ENCODE measurements at regions not wholly inside any gene's neighbourhood (a gene's known extent, or its start where the extent isn't known, plus 50 kb on each side); places are given as distances from the start of the nearest gene placed in this dataset.

DNA sequence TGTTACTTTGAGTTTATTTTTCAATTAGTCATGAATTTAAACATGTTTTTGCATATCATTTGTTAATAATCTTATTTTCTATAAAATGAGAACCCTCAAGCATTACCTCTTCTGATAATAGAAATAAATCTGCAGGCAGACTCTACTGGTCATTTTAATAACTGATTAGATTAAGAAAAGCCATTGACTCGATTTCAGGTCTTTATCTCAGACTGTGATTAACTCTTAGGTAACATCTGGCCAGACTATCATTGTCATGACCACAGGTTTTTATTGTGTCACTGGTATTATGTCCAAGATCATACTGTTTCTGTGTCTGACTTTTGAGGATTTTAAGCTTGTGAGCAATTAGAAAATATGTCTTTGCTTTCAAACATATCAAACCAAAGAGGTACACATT is 83.6 kb upstream of the SLC13A1 start:
- TF ChIP-seq, protein P1, sequence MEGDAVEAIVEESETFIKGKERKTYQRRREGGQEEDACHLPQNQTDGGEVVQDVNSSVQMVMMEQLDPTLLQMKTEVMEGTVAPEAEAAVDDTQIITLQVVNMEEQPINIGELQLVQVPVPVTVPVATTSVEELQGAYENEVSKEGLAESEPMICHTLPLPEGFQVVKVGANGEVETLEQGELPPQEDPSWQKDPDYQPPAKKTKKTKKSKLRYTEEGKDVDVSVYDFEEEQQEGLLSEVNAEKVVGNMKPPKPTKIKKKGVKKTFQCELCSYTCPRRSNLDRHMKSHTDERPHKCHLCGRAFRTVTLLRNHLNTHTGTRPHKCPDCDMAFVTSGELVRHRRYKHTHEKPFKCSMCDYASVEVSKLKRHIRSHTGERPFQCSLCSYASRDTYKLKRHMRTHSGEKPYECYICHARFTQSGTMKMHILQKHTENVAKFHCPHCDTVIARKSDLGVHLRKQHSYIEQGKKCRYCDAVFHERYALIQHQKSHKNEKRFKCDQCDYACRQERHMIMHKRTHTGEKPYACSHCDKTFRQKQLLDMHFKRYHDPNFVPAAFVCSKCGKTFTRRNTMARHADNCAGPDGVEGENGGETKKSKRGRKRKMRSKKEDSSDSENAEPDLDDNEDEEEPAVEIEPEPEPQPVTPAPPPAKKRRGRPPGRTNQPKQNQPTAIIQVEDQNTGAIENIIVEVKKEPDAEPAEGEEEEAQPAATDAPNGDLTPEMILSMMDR (IDR thresholded peaks at IDR 0.05) = no peak
- Mint-ChIP-seq H3K36me3 (no peaks in the 10 kb centered on the region), H3K4me1 (no peaks in the 10 kb centered on the region), H3K27ac (no peak overlapping the region), H3K27me3 (ENCODE audit: low read depth in 3 of 3) (no peaks in the 10 kb centered on the region), H3K9me3 (peaks cover 0 to 5% (median 2%) of the 10 kb centered on the region in 7 donors), H3K4me3 (no peak overlapping the region)
- H3K9me3 ChIP-seq (replicated peaks in 1 of 2; ENCODE audit: control insufficient read depth in 1 of 2, insufficient read depth in 1 of 2, low read length in 2 of 2) = no peaks in the 10 kb centered on the region
- WGBS (ENCODE audit: insufficient coverage) = 67% methylated on average over 1 of the region's 1 CpG
- no peaks in the 10 kb centered on the region for H3K36me3 ChIP-seq (replicated peaks in 1 of 2; ENCODE audit: control insufficient read depth in 1 of 2, insufficient read depth in 2 of 2, low read length in 2 of 2)
- no peak overlapping the region for H3K27ac ChIP-seq (ENCODE audit: low read depth in 1 of 2, low read length in 2 of 2)
- DNase-seq = no peak
- H3K27me3 ChIP-seq (ENCODE audit: control insufficient read depth in 2 of 2, insufficient read depth in 2 of 2, low read length in 2 of 2) = no peaks in the 10 kb centered on the region
- intact Hi-C loops (cut with micrococcal nuclease) = no loop called here
- H3K4me1 ChIP-seq (ENCODE audit: control insufficient read depth in 1 of 2, insufficient read depth in 2 of 2, low read length in 2 of 2) = no peaks in the 10 kb centered on the region
- H2AFZ ChIP-seq (ENCODE audit: insufficient read depth, low read depth, low read length, poor library complexity, severe bottlenecking) = no peak overlapping the region
- no peak overlapping the region for H3K4me2 ChIP-seq (replicated peaks; ENCODE audit: extremely low read depth, low read length, poor library complexity, severe bottlenecking)
- H3K4me3 ChIP-seq (replicated peaks in 1 of 3; ENCODE audit: low read depth in 2 of 3, low read length in 3 of 3) = no peak overlapping the region
- no peaks in the 10 kb centered on the region for H4K20me1 ChIP-seq (ENCODE audit: insufficient read depth, low read length)
- no peaks in the 10 kb centered on the region for H3K79me2 ChIP-seq (ENCODE audit: insufficient read depth, low read length)
- H3K9ac ChIP-seq (ENCODE audit: insufficient read depth, low read length, poor library complexity, severe bottlenecking) = no peak overlapping the region

DNA sequence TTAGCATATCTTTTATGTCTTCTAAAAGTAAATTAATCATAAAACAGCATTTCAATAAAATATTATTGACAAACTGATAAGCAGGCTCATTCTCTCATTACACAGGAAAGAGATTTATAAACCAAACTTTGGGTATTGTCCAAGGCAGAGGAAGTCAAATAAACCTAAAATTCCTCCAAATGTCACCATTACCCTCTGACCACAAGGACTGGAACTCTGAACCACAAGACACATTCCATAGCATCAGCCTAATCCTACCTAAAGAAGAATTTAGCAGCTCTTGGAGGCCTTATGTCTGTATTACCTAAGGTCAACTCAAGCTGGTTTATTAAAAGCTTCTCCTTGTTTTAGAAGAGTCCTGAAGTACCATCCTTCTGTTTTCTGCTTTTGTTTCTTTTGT is 82.4 kb upstream of the SLC13A1 start:
- TF ChIP-seq, protein P1 (IDR thresholded peaks at IDR 0.05) = no peak
- H3K79me2 ChIP-seq (ENCODE audit: insufficient read depth, low read length) = no peaks in the 10 kb centered on the region
- no peak overlapping the region for H3K4me2 ChIP-seq (replicated peaks; ENCODE audit: extremely low read depth, low read length, poor library complexity, severe bottlenecking)
- no peaks in the 10 kb centered on the region for H3K4me1 Mint-ChIP-seq
- H3K9me3 ChIP-seq (replicated peaks in 1 of 2; ENCODE audit: control insufficient read depth in 1 of 2, insufficient read depth in 1 of 2, low read length in 2 of 2) = no peaks in the 10 kb centered on the region
- H3K9me3 Mint-ChIP-seq = peaks cover 0 to 6% (median under 1%) of the 10 kb centered on the region in 7 donors
- H3K27ac ChIP-seq (ENCODE audit: low read depth in 1 of 2, low read length in 2 of 2) = no peak overlapping the region
- H3K36me3 Mint-ChIP-seq = no peaks in the 10 kb centered on the region
- no peak overlapping the region for H3K4me3 Mint-ChIP-seq
- H3K4me1 ChIP-seq (ENCODE audit: control insufficient read depth in 1 of 2, insufficient read depth in 2 of 2, low read length in 2 of 2) = no peaks in the 10 kb centered on the region
- H4K20me1 ChIP-seq (ENCODE audit: insufficient read depth, low read length) = no peaks in the 10 kb centered on the region
- no peak for DNase-seq
- no peak overlapping the region for H3K27ac Mint-ChIP-seq
- no peak overlapping the region for H2AFZ ChIP-seq (ENCODE audit: insufficient read depth, low read depth, low read length, poor library complexity, severe bottlenecking)
- no peaks in the 10 kb centered on the region for H3K27me3 Mint-ChIP-seq (ENCODE audit: low read depth in 3 of 3)
- no peak overlapping the region for H3K4me3 ChIP-seq (replicated peaks in 1 of 3; ENCODE audit: low read depth in 2 of 3, low read length in 3 of 3)
- no peak overlapping the region for H3K9ac ChIP-seq (ENCODE audit: insufficient read depth, low read length, poor library complexity, severe bottlenecking)
- no peaks in the 10 kb centered on the region for H3K27me3 ChIP-seq (ENCODE audit: control insufficient read depth in 2 of 2, insufficient read depth in 2 of 2, low read length in 2 of 2)
- intact Hi-C loops (cut with micrococcal nuclease) = no loop called here
- no peaks in the 10 kb centered on the region for H3K36me3 ChIP-seq (replicated peaks in 1 of 2; ENCODE audit: control insufficient read depth in 1 of 2, insufficient read depth in 2 of 2, low read length in 2 of 2)

Data from CD14-positive monocyte (primary cell).